ENCODE measurements at regions not wholly inside any gene's neighbourhood (a gene's known extent, or its start where the extent isn't known, plus 50 kb on each side); places are given as distances from the start of the nearest gene placed in this dataset.
"Not testable (repeated sequence)": the region's sequence is repeated elsewhere in the genome, so short reads cannot be mapped to it uniquely, and the experiment has no call there.

GRCh38 chr5:87746341-87746740, 333.6 kb upstream of the CCNH start:
- H3K9me3 Mint-ChIP-seq = no peaks in the 10 kb centered on the region
- H3K27me3 Mint-ChIP-seq (ENCODE audit: low read depth) = no peaks in the 10 kb centered on the region
- DNase-seq (ENCODE audit: low spot score) = no peak
- H3K27ac Mint-ChIP-seq = no peak overlapping the region
- no peaks in the 10 kb centered on the region for H3K4me1 Mint-ChIP-seq (ENCODE audit: low read depth)
- H3K4me3 Mint-ChIP-seq = no peak overlapping the region
- H3K36me3 Mint-ChIP-seq (ENCODE audit: low read depth) = no peaks in the 10 kb centered on the region

- Mint-ChIP-seq H3K36me3 (ENCODE audit: low read depth) (no peaks in the 10 kb centered on the region), H3K9me3 (no peaks in the 10 kb centered on the region), H3K4me3 (no peak overlapping the region), H3K27ac (no peak overlapping the region), H3K4me1 (ENCODE audit: low read depth) (no peaks in the 10 kb centered on the region), H3K27me3 (ENCODE audit: low read depth) (no peaks in the 10 kb centered on the region)
- no peak for DNase-seq (ENCODE audit: low spot score)
These were observed 329.2 kb upstream of the CCNH start for GRCh38 chr5:87741881-87742280.

- Mint-ChIP-seq H3K27ac (no peak overlapping the region), H3K27me3 (ENCODE audit: low read depth) (no peaks in the 10 kb centered on the region), H3K4me3 (no peak overlapping the region), H3K4me1 (ENCODE audit: low read depth) (peaks cover 1% of the 10 kb centered on the region), H3K9me3 (no peaks in the 10 kb centered on the region), H3K36me3 (ENCODE audit: low read depth) (no peaks in the 10 kb centered on the region)
- no peak for DNase-seq (ENCODE audit: low spot score)
These were observed 323.2 kb upstream of the CCNH start for GRCh38 chr5:87735923-87736322.

GRCh38 chr5:87733897-87734296, 321.2 kb upstream of the CCNH start:
- H3K4me1 Mint-ChIP-seq (ENCODE audit: low read depth) = peaks cover 1% of the 10 kb centered on the region
- H3K4me3 Mint-ChIP-seq = no peak overlapping the region
- H3K36me3 Mint-ChIP-seq (ENCODE audit: low read depth) = no peaks in the 10 kb centered on the region
- no peaks in the 10 kb centered on the region for H3K27me3 Mint-ChIP-seq (ENCODE audit: low read depth)
- no peaks in the 10 kb centered on the region for H3K9me3 Mint-ChIP-seq
- H3K27ac Mint-ChIP-seq = no peak overlapping the region
- no peak for DNase-seq (ENCODE audit: low spot score)

GRCh38 chr5:87732875-87733768, 320.4 kb upstream of the CCNH start:
- DNase-seq (ENCODE audit: low spot score) = no peak
- peaks cover 1% of the 10 kb centered on the region for H3K4me1 Mint-ChIP-seq (ENCODE audit: low read depth)
- H3K27me3 Mint-ChIP-seq (ENCODE audit: low read depth) = no peaks in the 10 kb centered on the region
- H3K27ac Mint-ChIP-seq = no peak overlapping the region
- H3K9me3 Mint-ChIP-seq = no peaks in the 10 kb centered on the region
- no peak overlapping the region for H3K4me3 Mint-ChIP-seq
- no peaks in the 10 kb centered on the region for H3K36me3 Mint-ChIP-seq (ENCODE audit: low read depth)

- Mint-ChIP-seq H3K27ac (no peak overlapping the region), H3K36me3 (ENCODE audit: low read depth) (no peaks in the 10 kb centered on the region), H3K9me3 (no peaks in the 10 kb centered on the region), H3K4me3 (no peak overlapping the region), H3K27me3 (ENCODE audit: low read depth) (no peaks in the 10 kb centered on the region), H3K4me1 (ENCODE audit: low read depth) (peaks cover 1% of the 10 kb centered on the region)
- no peak for DNase-seq (ENCODE audit: low spot score)
These were observed 317.1 kb upstream of the CCNH start for GRCh38 chr5:87729781-87730180.

GRCh38 chr5:87722286-87722685, 309.6 kb upstream of the CCNH start:
- Mint-ChIP-seq H3K36me3 (ENCODE audit: low read depth) (no peaks in the 10 kb centered on the region), H3K27me3 (ENCODE audit: low read depth) (no peaks in the 10 kb centered on the region), H3K4me3 (no peak overlapping the region), H3K27ac (no peak overlapping the region), H3K9me3 (no peaks in the 10 kb centered on the region), H3K4me1 (ENCODE audit: low read depth) (no peaks in the 10 kb centered on the region)
- DNase-seq (ENCODE audit: low spot score) = no peak

- H3K9me3 Mint-ChIP-seq; H3K27ac Mint-ChIP-seq; H3K27me3 Mint-ChIP-seq (ENCODE audit: low read depth); H3K36me3 Mint-ChIP-seq (ENCODE audit: low read depth); DNase-seq (ENCODE audit: low spot score); H3K4me3 Mint-ChIP-seq; H3K4me1 Mint-ChIP-seq (ENCODE audit: low read depth): not testable (repeated sequence)
These were observed 305.6 kb upstream of the CCNH start for GRCh38 chr5:87718224-87718925.

GRCh38 chr5:87717761-87718160, 305.0 kb upstream of the CCNH start:
- Mint-ChIP-seq H3K27me3 (ENCODE audit: low read depth) (no peaks in the 10 kb centered on the region), H3K27ac (no peak overlapping the region), H3K36me3 (ENCODE audit: low read depth) (no peaks in the 10 kb centered on the region), H3K9me3 (no peaks in the 10 kb centered on the region), H3K4me3 (no peak overlapping the region), H3K4me1 (ENCODE audit: low read depth) (no peaks in the 10 kb centered on the region)
- no peak for DNase-seq (ENCODE audit: low spot score)

GRCh38 chr5:87705876-87706275, 293.1 kb upstream of the CCNH start:
- no peaks in the 10 kb centered on the region for H3K36me3 Mint-ChIP-seq (ENCODE audit: low read depth)
- H3K27me3 Mint-ChIP-seq (ENCODE audit: low read depth) = no peaks in the 10 kb centered on the region
- H3K9me3 Mint-ChIP-seq = no peaks in the 10 kb centered on the region
- DNase-seq (ENCODE audit: low spot score) = no peak
- H3K4me1 Mint-ChIP-seq (ENCODE audit: low read depth) = no peaks in the 10 kb centered on the region
- H3K4me3 Mint-ChIP-seq = no peak overlapping the region
- no peak overlapping the region for H3K27ac Mint-ChIP-seq

GRCh38 chr5:87686975-87687374, 274.2 kb upstream of the CCNH start:
- DNase-seq (ENCODE audit: low spot score) = no peak
- Mint-ChIP-seq H3K4me3 (no peak overlapping the region), H3K4me1 (ENCODE audit: low read depth) (no peaks in the 10 kb centered on the region), H3K27ac (no peak overlapping the region), H3K27me3 (ENCODE audit: low read depth) (no peaks in the 10 kb centered on the region), H3K9me3 (peaks cover 4% of the 10 kb centered on the region), H3K36me3 (ENCODE audit: low read depth) (no peaks in the 10 kb centered on the region)

GRCh38 chr5:87686018-87686417, 273.3 kb upstream of the CCNH start:
- Mint-ChIP-seq H3K27me3 (ENCODE audit: low read depth) (no peaks in the 10 kb centered on the region), H3K4me3 (no peak overlapping the region), H3K9me3 (peaks cover 4% of the 10 kb centered on the region)

GRCh38 chr5:87674235-87674634, 261.5 kb upstream of the CCNH start:
- H3K27ac Mint-ChIP-seq = no peak overlapping the region
- no peaks in the 10 kb centered on the region for H3K36me3 Mint-ChIP-seq (ENCODE audit: low read depth)
- DNase-seq (ENCODE audit: low spot score) = no peak
- H3K27me3 Mint-ChIP-seq (ENCODE audit: low read depth) = no peaks in the 10 kb centered on the region
- no peak overlapping the region for H3K4me3 Mint-ChIP-seq
- H3K4me1 Mint-ChIP-seq (ENCODE audit: low read depth) = no peaks in the 10 kb centered on the region
- no peaks in the 10 kb centered on the region for H3K9me3 Mint-ChIP-seq

More at GRCh38 chr5:87686018-87686417, 273.3 kb upstream of the CCNH start:
- Mint-ChIP-seq H3K4me1 (ENCODE audit: low read depth) (no peaks in the 10 kb centered on the region), H3K27ac (no peak overlapping the region), H3K36me3 (ENCODE audit: low read depth) (no peaks in the 10 kb centered on the region)
- no peak for DNase-seq (ENCODE audit: low spot score)

- H3K27ac Mint-ChIP-seq = no peak overlapping the region
- no peaks in the 10 kb centered on the region for H3K9me3 Mint-ChIP-seq
- no peak overlapping the region for H3K4me3 Mint-ChIP-seq
- H3K36me3 Mint-ChIP-seq (ENCODE audit: low read depth) = no peaks in the 10 kb centered on the region
- no peaks in the 10 kb centered on the region for H3K4me1 Mint-ChIP-seq (ENCODE audit: low read depth)
- DNase-seq (ENCODE audit: low spot score) = no peak
- no peaks in the 10 kb centered on the region for H3K27me3 Mint-ChIP-seq (ENCODE audit: low read depth)
These were observed 258.4 kb upstream of the CCNH start for GRCh38 chr5:87671146-87671545.

All from T-helper 2 cell treated with Interferon-gamma antibody and Interleukin-4, amounts not matched to agents 5 μg/mL and 100 μg/mL, for 36 hours (primary cell).